ENCODE measurements at regions not wholly inside any gene's neighbourhood (a gene's known extent, or its start where the extent isn't known, plus 50 kb on each side); places are given as distances from the start of the nearest gene placed in this dataset.

DNA sequence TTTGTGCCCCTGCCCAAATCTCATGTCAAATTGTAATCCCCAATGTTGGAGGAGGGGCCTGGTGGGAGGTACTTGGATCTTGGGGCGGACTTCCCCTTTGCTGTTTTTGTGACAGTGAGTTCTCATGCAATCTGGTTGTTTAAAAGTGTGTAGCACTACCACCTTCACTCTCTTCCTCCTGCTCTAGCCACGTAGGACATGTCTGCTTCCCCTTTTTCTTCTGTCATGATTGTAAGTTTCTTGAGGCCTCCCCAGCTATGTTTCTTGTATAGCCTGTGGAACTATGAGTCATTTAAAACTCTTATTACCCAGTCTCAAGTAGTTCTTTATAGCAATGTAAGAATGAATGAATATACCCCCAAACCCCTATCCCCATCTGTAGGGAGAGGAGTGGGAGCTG, 1013.7 kb upstream of the MAP3K7 start:
- no peak for DNase-seq

DNA sequence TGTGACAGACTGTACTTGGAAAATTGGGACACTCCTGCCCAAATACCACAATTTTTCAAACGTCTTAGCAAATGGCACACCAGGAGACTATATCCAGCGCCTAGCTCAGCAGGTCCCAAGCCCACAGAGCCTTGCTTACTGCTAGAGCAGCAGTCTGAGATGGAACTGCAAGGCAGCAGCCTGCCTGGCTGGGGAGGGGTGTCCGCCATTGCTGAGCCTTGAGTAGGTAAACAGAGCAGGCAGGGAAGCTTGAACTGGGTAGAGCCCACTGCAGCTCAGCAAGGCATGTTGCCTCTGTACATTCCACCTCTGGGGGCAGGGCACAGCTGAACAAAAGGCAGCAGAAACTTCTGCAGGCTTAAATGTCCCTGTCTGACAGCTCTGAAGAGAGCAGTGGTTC, 1003.3 kb upstream of the MAP3K7 start:
- no peak for DNase-seq

DNA sequence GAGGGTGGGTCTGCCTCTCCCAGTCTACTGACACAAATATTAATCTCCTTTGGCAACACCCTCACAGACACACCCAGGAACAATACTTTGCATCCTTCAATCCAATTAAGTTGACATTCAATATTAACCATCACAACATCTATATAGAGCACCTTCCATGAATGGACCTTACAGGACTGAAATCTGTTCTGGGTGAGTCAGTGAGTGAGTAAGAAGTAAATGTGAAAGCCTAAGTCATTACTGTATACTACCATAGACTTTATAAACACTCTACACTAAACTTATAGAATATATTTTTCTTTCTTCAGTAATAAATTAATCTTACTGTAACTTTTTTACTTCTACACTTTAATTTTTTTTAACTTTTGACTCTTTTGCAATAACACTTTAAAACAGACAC, 993.8 kb upstream of the MAP3K7 start:
- no peak for DNase-seq

DNA sequence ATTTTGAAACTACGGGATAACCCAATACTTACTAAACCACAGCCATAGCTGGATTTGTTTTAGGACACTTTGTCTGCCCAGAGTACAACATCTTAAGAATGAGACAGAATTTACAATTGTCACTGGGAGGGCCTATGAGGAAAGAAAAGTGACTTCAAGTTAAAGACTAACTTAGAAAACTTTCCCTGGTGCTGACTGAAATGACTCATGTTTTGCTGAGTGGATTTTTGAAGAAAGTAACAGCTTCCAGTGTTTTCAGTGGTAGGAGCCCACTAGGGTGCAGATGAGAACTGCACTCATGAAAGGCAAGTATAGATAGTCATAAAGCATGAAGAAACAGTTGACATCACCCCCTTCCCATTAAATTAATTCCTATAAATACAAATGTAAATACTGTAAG, 988.2 kb upstream of the MAP3K7 start:
- no peak for DNase-seq

DNA sequence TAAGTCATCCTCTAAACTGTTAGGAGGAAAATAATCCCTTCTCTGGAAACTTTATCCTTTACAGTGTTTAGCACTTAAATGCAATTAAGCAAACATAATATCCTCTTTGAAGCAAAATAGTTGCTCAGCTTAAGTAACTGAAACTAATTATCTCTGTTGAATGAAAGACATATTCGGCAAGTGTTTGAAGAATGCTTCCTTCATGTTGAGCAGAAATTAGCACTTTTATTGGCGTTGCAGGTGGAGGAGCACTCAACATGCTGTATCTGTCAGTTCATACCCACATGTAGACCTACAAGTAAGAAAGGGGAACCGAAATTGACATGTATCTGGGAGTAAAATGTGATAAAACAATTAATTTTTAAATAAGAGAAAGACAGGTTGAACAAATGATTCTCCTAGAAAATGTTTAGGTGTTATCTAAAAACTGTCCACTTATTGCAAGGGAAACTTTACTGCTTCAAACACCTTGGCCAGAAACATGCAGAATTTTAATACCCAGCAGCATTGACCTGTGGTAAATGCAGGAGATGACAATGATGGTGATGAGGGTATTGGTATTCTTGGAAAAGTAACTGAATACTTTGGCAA, 987.0 kb upstream of the MAP3K7 start:
- no peak for DNase-seq

DNA sequence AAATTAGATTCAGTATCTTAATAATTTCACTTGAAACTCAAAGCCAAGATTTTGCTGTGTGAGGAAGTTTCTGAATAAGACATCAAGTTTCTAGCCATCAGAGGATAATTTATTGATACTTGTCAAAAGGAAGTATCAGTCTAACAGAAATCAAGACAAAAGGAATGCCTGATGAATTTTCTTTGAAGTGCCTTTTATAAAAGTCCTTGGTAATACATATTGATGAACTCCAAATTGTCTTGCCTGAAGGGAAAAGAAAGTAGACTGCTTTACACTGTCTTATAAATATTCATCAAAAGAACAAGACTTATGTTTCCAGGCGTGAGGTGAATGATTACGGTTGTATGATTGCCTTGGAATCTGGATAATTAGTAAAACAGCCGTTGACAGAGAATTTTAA, 986.0 kb upstream of the MAP3K7 start:
- no peak for DNase-seq

DNA sequence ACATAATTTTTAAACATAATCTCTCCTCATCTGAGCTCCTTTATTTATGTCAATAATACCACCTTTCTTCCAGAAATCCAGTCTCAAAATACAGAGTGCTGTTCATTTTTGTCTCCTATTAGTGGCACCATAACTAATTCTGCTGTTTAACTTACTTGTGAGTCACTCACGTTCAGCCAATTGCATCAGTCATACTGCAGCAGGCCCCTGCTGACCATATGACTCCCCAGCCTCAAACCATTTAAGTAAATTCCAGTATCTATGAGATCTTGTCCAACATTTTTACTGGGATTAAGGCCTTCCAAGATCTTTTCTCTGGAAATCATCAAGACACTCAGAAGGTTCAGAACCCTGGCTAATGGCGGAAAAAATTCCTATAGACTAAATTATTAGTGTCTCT, 982.2 kb upstream of the MAP3K7 start:
- DNase-seq, result no peak

DNA sequence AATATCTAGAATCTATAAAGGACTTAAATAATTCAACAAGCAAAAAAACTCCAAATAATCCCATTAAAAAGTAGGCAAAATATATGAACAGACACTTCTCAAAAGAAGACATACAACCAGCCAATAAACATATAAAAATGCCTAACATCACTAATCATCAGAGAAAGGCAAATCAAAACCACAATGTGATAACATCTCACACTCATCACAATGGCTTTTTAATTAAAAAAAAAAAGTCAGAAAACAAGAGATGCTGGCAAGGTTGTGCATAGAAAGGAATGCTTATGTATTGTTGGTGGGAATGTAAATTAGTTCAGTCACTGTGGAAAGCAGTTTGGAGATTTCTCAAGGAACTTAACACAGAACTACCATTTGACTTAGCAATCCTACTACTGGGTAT, 979.6 kb upstream of the MAP3K7 start:
- DNase-seq, result no peak

DNA sequence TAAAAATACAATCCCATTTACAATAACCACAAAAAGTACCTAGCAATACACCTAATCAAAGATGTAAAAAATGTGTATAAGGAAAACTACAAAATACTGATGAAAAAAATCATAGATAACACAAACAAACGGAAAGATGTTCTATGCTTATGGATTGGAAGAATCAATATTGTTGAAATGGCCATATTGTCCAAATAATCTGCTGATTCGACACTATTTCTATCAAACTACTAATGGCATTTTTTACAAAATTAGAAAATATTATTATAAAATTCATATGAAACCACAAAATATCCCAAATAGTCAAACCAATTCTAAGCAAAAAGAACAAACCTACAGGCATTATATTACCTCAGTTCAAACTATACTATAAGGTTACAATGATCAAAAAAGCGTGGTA, 978.3 kb upstream of the MAP3K7 start:
- no peak for DNase-seq

DNA sequence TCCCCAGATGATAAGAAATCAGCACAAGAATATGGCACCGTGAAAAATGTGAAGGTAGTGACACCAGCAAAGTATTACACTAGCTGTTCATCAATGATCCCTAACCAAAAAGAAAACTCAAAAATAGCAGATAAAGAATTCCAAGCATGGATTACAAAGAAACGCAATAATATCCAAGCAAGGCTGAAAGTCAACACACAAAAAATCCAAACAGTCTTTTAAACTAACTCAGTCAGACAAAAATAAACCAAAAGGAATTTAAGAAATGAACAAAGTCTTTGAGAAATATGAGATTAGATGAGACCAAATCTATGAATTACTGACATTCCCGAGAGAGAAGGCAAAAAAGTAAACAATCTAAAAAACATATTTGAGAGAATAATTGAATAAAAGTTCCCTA, 976.1 kb upstream of the MAP3K7 start:
- no peak for DNase-seq

DNA sequence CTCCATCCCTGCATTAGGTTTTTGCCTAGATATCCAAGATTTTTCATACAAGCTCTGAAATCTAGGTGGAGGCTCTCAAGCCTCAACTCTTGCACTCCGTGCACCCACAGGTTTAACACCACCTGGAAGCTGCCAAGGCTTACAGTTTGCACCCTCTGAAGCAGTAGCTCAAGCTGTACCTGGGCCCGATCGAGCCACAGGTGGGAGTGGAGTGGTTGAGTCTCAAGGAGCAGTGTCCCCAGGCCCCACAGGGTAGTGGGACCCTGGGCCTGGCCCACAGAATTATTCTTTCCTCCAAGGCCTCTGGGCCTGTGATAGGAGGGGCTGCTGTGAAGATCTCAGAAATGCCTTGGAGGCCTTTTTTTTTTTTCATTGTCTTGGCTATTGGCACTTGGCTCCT, 973.5 kb upstream of the MAP3K7 start:
- no peak for DNase-seq

DNA sequence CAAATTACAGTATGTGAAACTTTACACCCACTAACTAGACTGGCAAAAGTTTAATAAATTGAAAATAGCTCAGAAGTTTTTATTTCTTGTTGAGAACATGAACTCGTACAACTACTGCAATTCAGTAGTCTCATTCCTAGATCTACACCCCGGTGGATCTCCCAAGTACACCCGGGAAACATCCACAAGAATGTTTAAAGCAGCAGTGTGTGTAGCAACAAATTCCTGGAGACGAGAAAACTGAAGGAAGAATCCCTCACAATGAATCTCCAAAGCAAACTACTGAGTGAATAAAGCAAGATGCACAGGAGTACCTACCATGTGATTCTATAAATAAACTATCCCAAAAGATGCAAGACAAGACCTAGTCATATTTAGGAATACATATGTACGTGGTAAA, 954.0 kb upstream of the MAP3K7 start:
- no peak for DNase-seq

DNA sequence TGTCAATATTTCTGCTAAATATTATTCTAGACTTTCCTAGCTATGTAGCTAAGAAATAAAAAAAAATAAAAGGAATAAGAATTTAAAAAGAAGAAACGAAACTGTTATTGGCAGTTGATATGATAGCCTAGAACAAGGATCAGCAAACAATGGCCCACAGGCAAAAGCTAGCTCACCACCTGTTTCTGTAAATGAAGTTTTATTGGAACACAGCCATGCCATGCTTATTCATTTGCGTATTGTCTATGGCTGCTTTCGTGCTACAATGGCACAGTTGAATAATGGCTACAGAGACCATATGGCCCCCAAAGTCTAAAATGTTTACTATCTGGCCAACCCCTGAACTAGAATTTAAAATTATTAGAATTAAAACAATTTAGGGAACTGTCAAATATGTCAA, 952.6 kb upstream of the MAP3K7 start:
- no peak for DNase-seq

DNA sequence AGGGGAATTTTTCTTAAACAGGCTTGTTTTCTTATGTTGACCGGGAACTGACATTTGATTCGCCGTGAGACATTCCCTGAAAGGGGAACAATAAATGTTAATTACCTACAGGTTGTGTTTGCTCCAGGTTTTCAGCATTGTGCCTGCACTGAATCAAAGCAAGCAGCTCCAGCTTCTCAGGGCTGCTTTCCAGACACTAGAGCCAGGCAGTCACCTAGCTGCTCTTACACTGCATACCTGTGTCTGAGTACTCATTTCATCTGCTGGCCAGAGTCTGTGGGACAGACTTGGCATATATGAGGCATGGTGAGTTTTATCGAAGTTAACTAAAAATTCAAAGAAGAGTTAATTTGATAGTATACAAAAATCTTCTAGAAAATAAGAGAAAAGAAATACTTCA, 951.8 kb upstream of the MAP3K7 start:
- DNase-seq, result no peak

DNA sequence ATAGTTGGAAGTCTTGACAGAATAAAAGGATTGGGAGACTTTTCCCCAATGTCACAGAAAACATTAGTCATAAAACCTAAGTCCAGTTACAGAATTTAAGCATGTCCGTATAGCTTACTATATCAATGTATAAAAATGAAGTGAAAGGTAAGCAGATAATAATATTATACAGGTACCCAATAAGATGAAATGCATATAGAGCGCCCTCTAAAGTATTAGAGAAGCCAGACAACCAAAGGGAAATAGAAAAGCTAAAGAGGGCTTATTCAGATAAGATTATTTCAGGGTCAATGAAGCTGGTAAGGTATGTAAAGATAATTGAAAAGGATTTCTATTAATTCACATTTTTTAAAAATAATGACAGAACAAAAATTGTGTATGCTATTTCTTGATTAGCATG, 947.7 kb upstream of the MAP3K7 start:
- no peak for DNase-seq

DNA sequence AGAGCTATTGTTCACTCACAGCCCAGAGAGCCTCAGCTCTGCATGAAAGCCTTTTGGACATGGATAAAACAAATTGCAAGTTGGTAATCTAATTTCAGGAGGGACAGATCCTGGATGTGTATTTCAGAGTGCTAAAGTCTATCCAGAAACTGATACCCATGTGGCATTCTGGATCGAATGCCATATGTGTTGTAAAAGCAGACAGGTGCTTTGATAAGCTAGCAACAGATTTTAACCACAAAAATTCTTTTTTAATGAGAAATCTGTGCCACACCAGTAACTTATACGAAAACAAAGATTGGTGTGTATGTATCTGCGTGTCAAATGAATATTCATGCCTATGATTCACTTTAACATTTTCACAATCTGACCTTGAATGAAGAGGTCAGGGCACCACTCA, 936.6 kb upstream of the MAP3K7 start:
- DNase-seq, result no peak

DNA sequence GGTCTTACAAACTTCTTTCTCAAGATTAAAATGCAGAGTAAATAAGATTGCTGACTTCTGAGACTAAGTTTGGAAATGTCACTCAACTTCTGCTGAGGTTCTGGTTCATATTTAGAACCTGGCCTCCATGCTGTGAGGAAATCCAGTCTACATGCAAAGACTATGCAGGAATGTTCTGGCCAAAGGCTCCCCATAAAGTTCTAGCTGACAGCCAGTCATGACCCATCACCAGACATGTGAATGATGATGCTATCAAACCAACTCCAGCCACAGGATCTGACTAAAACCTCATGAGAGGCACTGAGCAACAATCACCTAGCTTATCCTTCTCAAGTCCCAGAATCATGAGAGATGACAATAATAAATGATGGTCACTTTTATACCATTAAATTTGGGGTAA, 935.1 kb upstream of the MAP3K7 start:
- no peak for DNase-seq

DNA sequence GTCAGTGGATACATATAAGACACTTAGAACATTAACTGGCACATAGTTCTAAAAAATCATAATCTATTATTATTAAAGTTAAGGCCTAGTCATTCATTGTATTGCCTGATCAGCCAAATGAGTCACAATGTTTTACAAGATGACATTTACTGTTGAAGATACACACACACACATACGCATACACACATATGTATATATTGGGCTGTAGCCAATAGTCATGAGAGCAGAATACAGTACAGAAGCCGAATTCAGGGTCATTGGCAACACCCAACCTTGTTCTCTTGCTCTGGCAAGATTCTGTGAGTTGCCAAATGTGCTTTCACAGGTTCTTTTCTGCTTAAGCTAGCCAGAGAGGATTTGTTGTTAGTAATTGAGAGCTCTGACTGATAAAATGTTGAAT, 922.8 kb upstream of the MAP3K7 start:
- no peak for DNase-seq

DNA sequence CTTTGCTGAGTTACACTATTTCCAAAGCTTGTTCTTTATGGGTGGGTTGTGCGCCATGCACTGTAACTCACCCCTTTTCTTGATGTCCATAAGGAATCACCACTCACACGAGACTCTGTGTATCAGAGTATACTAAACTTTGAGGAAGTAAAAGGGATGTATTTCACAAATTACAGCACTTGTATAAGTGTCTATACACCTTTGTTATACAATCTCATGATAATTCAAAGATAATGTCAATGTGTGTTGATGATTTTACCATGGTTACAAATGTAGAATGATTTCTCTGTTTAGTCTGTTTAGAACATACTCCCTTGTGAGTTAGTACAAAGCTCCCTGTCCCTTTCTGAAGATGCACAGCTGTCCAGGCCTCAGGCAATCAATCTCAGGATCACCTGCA, 922.2 kb upstream of the MAP3K7 start:
- DNase-seq, result no peak

DNA sequence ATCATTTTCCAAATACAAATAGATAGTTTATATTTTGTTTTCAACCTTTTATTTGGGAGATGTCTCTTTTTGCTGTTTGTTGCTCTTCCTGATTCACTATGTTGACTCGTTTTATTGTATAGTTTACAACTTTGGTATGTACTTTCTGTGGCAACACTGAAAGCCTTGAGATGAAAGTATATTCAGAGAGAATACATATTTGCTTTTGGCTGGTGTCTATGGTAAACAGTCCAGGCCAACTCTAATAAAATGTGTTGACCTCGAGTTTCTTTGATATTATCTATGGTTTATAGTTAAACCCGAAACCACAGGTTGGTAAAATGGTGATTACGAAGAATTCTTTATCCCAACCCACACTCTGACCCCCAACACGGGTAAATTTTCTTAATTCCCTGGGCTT, 919.6 kb upstream of the MAP3K7 start:
- no peak for DNase-seq

DNA sequence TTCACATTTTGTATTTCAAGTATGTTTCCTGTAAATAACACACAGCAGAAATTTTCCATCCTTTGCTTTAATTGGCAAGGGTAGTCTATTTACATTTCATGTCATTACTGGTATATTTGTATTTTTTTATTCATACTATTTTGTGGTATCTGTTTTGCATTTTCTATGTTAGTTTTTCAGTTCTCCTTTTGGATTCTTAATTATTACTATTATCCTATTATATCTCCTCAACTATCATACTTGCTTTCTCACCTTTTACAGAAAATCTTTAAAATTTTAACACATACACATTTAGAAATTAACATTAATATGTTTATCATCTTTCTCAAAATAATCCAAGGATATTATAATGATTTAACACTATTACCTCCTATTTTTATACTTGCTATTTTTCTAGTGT, 918.3 kb upstream of the MAP3K7 start:
- no peak for DNase-seq

DNA sequence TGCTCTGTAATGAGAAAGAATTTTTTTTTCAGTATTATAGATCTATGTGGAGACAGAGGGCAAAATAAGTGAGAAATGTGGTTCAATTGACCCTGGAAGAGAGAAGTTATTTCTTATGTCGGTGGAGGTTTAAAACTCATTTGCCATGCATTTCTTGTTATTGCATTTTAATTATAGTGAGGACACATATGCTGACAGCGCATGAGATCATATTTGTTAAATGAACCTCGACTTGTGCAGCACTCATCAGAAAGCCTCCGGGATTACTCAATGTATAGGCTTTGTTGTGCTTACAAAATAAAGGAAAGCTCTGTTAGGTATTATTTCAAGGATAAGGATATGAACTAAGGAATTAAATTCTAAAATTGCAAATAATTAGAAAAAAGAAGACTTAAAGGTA, 915.1 kb upstream of the MAP3K7 start:
- no peak for DNase-seq

DNA sequence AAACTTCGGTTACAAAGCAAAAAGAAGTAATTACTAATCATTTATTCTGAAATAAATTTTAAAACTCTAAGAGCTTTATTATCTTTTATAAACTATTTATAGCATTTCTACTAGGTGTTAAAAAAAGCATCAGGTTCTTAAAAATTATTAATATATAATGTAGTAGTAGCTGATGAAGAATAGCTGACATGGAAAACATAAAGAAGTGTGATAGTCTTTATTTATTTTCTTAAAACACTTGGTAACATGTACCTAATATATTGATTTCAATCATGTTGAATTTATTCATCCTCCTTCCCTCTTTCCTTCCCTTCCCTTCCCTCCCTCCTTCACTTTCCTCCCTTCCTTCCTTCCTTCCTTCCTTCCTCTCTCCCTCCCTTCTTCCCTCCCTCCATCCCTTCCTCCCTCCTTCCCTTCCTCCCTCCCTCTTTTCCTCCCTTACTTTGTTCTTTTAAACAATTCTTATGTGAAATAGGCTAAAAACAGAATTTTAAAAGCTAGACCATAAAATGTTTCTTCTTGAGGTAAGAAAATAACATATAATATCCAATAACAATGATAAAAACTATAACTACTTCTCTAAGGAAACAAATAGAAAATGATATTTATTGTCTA, 913.9 kb upstream of the MAP3K7 start:
- no peak for DNase-seq

DNA sequence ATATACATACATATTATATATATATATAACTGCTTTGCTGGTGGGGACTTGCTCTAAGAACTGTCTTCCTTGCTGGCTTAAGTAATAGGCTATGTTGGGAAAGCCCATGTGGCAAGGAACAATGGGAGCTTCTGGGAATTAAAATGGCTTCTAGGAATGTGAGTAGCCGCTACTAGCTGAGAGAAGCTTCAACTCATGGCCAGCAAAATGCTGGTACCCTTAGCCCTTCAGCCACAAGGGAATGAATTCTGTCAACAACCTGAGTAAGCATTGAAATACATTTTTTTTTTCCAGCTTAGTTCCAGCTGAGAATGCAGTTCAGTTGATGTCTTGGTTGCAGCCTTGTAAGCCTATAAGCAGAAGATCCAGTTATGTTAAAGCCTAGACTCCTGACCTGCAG, 911.7 kb upstream of the MAP3K7 start:
- DNase-seq, result no peak

DNA sequence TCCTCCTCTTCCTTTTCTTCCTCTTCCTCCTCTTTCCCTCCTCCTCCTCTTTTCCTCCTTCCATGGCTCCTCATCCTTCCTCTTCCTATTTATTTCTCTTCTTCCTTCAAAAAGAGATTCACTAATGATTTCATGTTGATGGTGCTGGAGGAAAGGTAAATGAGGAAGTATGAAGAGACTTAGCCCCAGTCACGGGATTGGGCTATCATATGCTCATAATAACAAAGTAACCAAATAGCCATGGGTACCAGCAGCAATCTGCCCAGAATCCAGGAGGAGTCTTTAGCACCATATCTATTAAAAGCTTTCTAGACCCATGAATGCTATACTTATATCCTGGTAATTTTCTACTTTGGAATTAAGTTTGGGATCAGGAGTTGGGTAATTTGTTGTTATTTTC, 910.9 kb upstream of the MAP3K7 start:
- no peak for DNase-seq
